WTC11 (cell line): ENCODE measurements at regions not wholly inside any gene's neighbourhood (a gene's known extent, or its start where the extent isn't known, plus 50 kb on each side); places are given as distances from the start of the nearest gene placed in this dataset.

Experiments used
- CBFB ChIP-seq: sonication (generic); formaldehyde crosslinking; IDR thresholded peaks from 2 replicates; pipeline ENCODE4 v1.8.1; 2022; ENCODE audit warnings: mild to moderate bottlenecking, low read depth, missing genetic modification reagents
- CTCF ChIP-seq: fragments of 200-600 bp; IDR thresholded peaks from 2 replicates; pipeline ENCODE4 v1.8.0; 2022; ENCODE audit warnings: antibody characterized with exemption
- IRF2 ChIP-seq: sonication (generic); formaldehyde crosslinking; IDR thresholded peaks from 2 replicates; pipeline ENCODE4 v1.8.0; 2022; ENCODE audit warnings: low read depth, missing genetic modification reagents, borderline replicate concordance
- KAT7 ChIP-seq: sonication (generic); formaldehyde crosslinking; IDR thresholded peaks from 2 replicates; pipeline ENCODE4 v1.8.1; 2023; ENCODE audit warnings: missing genetic modification reagents, mild to moderate bottlenecking, borderline replicate concordance
- MYBL2 ChIP-seq: sonication (generic); formaldehyde crosslinking; IDR thresholded peaks from 2 replicates; pipeline ENCODE4 v1.8.1; 2023; ENCODE audit warnings: mild to moderate bottlenecking, moderate library complexity, missing genetic modification reagents
- NFYB ChIP-seq: sonication (generic); formaldehyde crosslinking; conservative IDR thresholded peaks from 2 replicates; pipeline ENCODE4 v1.8.0; 2022; ENCODE audit warnings: low read depth, missing genetic modification reagents
- NR3C1 ChIP-seq: sonication (generic); formaldehyde crosslinking; conservative IDR thresholded peaks from 2 replicates; pipeline ENCODE4 v1.8.1; 2023; ENCODE audit warnings: low read depth, mild to moderate bottlenecking, missing genetic modification reagents
- PRDM15 ChIP-seq: sonication (generic); formaldehyde crosslinking; IDR thresholded peaks from 2 replicates; pipeline ENCODE4 v1.8.0; 2022; ENCODE audit warnings: missing genetic modification reagents
- RELA ChIP-seq: sonication (generic); formaldehyde crosslinking; IDR thresholded peaks from 2 replicates; pipeline ENCODE4 v1.8.1; 2022; ENCODE audit warnings: missing genetic modification reagents, mild to moderate bottlenecking, borderline replicate concordance
- TEAD4 ChIP-seq: sonication (generic); formaldehyde crosslinking; IDR thresholded peaks from 2 replicates; pipeline ENCODE4 v1.8.0; 2022; ENCODE audit warnings: mild to moderate bottlenecking, missing genetic modification reagents
- USF2 ChIP-seq: sonication (generic); formaldehyde crosslinking; IDR thresholded peaks from 2 replicates; pipeline ENCODE4 v1.8.1; 2023; ENCODE audit warnings: mild to moderate bottlenecking, missing genetic modification reagents, moderate library complexity
- ZBTB43 ChIP-seq: sonication (generic); formaldehyde crosslinking; IDR thresholded peaks from 2 replicates; pipeline ENCODE4 v1.8.1; 2023; ENCODE audit warnings: mild to moderate bottlenecking, missing genetic modification reagents
- ZNF121 ChIP-seq: sonication (generic); formaldehyde crosslinking; IDR thresholded peaks from 2 replicates; pipeline ENCODE4 v1.8.0; 2023; ENCODE audit warnings: missing genetic modification reagents
- ZNF232 ChIP-seq: sonication (generic); formaldehyde crosslinking; IDR thresholded peaks from 2 replicates; pipeline ENCODE4 v1.8.0; 2022; ENCODE audit warnings: mild to moderate bottlenecking, missing genetic modification reagents

GRCh38 chr12:19068137-19068536 lies 61.4 kb upstream of the PLEKHA5 start:
- TF ChIP-seq ZNF121 (CRISPR knock-in tag) = no peak
- no peak for TF ChIP-seq CTCF
- no peak for TF ChIP-seq TEAD4 (CRISPR knock-in tag)
- TF ChIP-seq MYBL2 (CRISPR knock-in tag) = no peak
- TF ChIP-seq PRDM15 (CRISPR knock-in tag) = no peak
- no peak for TF ChIP-seq NR3C1 (CRISPR knock-in tag)
- TF ChIP-seq RELA (CRISPR knock-in tag) = no peak
- no peak for TF ChIP-seq USF2 (CRISPR knock-in tag)
- no peak for TF ChIP-seq ZBTB43 (CRISPR knock-in tag)
- TF ChIP-seq IRF2 = no peak
- no peak for TF ChIP-seq NFYB
- TF ChIP-seq KAT7 (CRISPR knock-in tag) = no peak
- TF ChIP-seq CBFB (CRISPR knock-in tag) = no peak
- TF ChIP-seq ZNF232 = no peak
